Fibroblast of lung (primary cell): ENCODE measurements at regions not wholly inside any gene's neighbourhood (a gene's known extent, or its start where the extent isn't known, plus 50 kb on each side); places are given as distances from the start of the nearest gene placed in this dataset.

Experiments
- DNase-seq, 2 donors: peaks; one replicate each; pipeline versions ENCODE4 v3.0.0 to v3.0.0-alpha.2; 2010; ENCODE audit warnings: low read depth in 2 of 2
- H2AFZ ChIP-seq: 2 replicates; pipeline ENCODE4 v1.5.1; 2012; ENCODE audit warnings: low read length, control low read depth, inconsistent platforms
- H3K27ac ChIP-seq: 2 replicates; pipeline ENCODE4 v1.5.1; 2011; ENCODE audit warnings: low read length, control low read depth; ENCODE audit not compliant: insufficient read depth
- H3K27me3 ChIP-seq: 2 replicates; pipeline ENCODE4 v1.5.1; 2011; ENCODE audit warnings: mild to moderate bottlenecking, low read length; ENCODE audit not compliant: control insufficient read depth, insufficient read depth
- H3K36me3 ChIP-seq: 2 replicates; pipeline ENCODE4 v1.5.1; 2011; ENCODE audit warnings: low read length; ENCODE audit not compliant: control insufficient read depth, insufficient read depth
- H3K4me1 ChIP-seq: 2 replicates; pipeline ENCODE4 v1.5.1; 2011; ENCODE audit warnings: low read length; ENCODE audit not compliant: control insufficient read depth, insufficient read depth; ENCODE audit errors: extremely low read depth
- H3K4me2 ChIP-seq: 2 replicates; pipeline ENCODE4 v1.5.1; 2011; ENCODE audit warnings: low read length, control low read depth; ENCODE audit not compliant: insufficient read depth; ENCODE audit errors: extremely low read depth
- H3K4me3 ChIP-seq, 4 experiments: fragments of 200-600 bp in 1 of 4; sonication (generic) in 1 of 4; replicated peaks in 1 of 4; 2 replicates each; pipeline ENCODE4 v1.5.1; 2011 to 2016; ENCODE audit warnings: low read length in 4 of 4, low read depth in 3 of 4, mild to moderate bottlenecking in 3 of 4, control low read depth in 2 of 4, inconsistent platforms in 1 of 4, mixed read lengths in 1 of 4; ENCODE audit not compliant: insufficient read depth in 1 of 4; ENCODE audit errors: control extremely low read depth in 1 of 4
- H3K79me2 ChIP-seq: 2 replicates; pipeline ENCODE4 v1.5.1; 2012; ENCODE audit warnings: mild to moderate bottlenecking, low read length, inconsistent platforms; ENCODE audit not compliant: control insufficient read depth, insufficient read depth
- H3K9ac ChIP-seq: 2 replicates; pipeline ENCODE4 v1.5.1; 2011; ENCODE audit warnings: mild to moderate bottlenecking, low read length, control low read depth; ENCODE audit not compliant: insufficient read depth
- H3K9me3 ChIP-seq: 2 replicates; pipeline ENCODE4 v1.5.1; 2012; ENCODE audit warnings: low read depth, low read length; ENCODE audit not compliant: control insufficient read depth, insufficient read depth
- H4K20me1 ChIP-seq: 2 replicates; pipeline ENCODE4 v1.5.1; 2011; ENCODE audit warnings: low read length; ENCODE audit not compliant: control insufficient read depth, insufficient read depth; ENCODE audit errors: extremely low read depth
- EZH2 ChIP-seq: IDR thresholded peaks from 2 replicates; pipeline ENCODE4 v1.5.1; 2012; ENCODE audit warnings: low read length, control low read depth, mild to moderate bottlenecking; ENCODE audit errors: missing control alignments
- TF ChIP-seq, protein P1 (sequence below), 2 donors: IDR thresholded peaks in 1 of 2; conservative IDR thresholded peaks in 1 of 2; 1 replicate in 1 of 2; 2 replicates in 1 of 2; pipeline ENCODE4 v1.5.1; 2011 to 2012; ENCODE audit warnings: low read length in 2 of 2, control low read depth in 1 of 2, inconsistent platforms in 1 of 2, low read depth in 1 of 2, mild to moderate bottlenecking in 1 of 2

DNA sequence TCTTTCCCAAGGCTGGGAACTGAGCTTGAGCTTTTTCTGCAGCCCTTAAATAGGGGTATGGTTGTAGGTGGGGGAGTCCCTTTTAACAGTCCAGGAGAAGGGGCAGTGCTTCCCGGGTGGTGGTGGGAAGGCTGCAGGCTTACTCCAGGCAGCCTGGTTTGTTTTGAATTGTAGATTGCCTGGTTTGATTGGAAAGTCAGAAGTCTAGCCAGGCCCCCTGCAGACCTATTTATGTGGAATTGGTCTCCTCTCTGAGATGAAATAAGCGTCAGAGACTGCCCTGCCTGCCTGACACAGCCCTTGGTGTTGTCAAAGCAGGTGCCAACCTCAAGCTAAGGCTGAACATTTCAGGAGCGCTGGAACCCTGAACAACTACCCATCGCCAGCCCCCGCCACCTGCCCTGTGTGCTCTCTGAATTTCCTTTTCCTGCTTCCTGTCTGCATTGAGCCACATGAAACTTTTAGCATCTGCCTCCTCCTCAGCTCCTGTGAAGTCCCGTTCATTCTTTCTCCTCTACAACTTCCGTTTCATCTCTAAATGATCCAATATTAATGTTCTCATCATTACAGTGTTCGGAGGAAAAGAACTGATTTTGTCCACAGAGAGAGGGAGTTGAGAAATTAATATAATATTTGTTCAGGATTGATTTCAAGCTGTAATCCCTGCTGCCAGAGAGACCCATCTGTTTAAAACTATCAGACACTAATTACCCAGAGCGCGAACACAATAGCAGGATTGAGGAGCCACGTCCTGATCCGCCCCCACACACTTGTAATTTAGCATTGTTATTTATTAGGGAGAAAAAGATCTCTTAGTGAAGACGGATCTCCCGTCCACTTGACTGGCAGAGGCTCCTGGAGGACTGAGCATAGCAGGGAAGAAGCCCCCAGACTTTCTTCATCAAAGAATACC, 136.5 kb downstream of the TRIM29 start:
- Histone ChIP-seq H3K27me3 (peaks cover 2% of the 10 kb centered on the region), H3K27ac (no peak overlapping the region), H3K4me3 (no peak overlapping the region), H3K36me3 (no peaks in the 10 kb centered on the region), H2AFZ (no peak overlapping the region), H4K20me1 (no peaks in the 10 kb centered on the region), H3K9ac (no peak overlapping the region), H3K79me2 (no peaks in the 10 kb centered on the region), H3K4me1 (no peaks in the 10 kb centered on the region), H3K9me3 (no peaks in the 10 kb centered on the region), H3K4me2 (no peak overlapping the region)
- no peak for TF ChIP-seq EZH2
- TF ChIP-seq, protein P1, sequence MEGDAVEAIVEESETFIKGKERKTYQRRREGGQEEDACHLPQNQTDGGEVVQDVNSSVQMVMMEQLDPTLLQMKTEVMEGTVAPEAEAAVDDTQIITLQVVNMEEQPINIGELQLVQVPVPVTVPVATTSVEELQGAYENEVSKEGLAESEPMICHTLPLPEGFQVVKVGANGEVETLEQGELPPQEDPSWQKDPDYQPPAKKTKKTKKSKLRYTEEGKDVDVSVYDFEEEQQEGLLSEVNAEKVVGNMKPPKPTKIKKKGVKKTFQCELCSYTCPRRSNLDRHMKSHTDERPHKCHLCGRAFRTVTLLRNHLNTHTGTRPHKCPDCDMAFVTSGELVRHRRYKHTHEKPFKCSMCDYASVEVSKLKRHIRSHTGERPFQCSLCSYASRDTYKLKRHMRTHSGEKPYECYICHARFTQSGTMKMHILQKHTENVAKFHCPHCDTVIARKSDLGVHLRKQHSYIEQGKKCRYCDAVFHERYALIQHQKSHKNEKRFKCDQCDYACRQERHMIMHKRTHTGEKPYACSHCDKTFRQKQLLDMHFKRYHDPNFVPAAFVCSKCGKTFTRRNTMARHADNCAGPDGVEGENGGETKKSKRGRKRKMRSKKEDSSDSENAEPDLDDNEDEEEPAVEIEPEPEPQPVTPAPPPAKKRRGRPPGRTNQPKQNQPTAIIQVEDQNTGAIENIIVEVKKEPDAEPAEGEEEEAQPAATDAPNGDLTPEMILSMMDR (conservative IDR thresholded peaks at IDR 0.05 in 1 of 2, IDR thresholded peaks at IDR 0.05 in 1 of 2; ENCODE audit: low read depth in 1 of 2, low read length in 2 of 2) = no peak
- DNase-seq = no peak

DNA sequence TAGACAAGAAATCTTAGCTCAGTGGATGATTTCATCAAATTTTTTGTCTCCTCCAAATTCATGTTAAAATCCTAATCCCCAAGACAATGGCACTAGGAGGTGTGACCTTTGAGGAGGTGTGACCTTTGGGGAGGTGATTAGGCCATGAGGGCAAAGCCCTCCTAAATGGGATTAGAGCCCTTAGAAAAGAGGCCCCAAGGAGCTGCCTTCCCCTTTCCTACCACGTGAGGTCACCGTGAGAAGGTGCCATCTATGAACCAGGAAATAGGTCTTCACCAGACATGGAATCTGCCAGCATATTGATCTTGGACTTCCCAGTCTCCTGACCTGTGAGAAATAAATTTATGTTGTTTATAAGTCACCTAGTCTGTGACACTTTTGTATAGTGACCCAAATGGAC, 138.7 kb downstream of the TRIM29 start:
- H3K27me3 ChIP-seq = peaks cover 2% of the 10 kb centered on the region

DNA sequence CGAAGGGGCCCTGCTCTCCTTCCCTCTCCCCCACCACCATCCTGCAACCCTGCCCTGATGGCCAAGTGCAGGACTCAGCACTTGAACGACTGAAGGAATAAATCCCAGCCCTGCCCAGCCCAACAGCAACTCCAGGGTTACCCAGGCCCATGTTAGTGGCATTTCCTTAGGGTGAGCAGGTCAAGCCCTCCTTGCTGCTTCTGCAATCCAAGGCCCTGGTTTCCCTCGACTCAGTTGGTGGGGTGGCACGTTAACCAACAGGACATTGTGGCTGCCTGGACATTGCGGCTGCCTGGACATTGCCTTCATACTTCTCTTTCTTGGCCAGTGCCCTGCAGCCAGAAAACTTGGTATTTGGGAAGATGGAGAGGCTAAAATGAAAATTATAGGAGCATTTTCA, 141.4 kb downstream of the TRIM29 start:
- TF ChIP-seq EZH2 = no peak
- TF ChIP-seq, protein P1 (conservative IDR thresholded peaks at IDR 0.05 in 1 of 2, IDR thresholded peaks at IDR 0.05 in 1 of 2; ENCODE audit: low read depth in 1 of 2, low read length in 2 of 2) = no peak
- Histone ChIP-seq H3K27ac (no peak overlapping the region), H3K4me2 (no peak overlapping the region), H3K36me3 (no peaks in the 10 kb centered on the region), H3K4me3 (no peak overlapping the region), H3K9ac (no peak overlapping the region), H3K27me3 (peaks cover 2% of the 10 kb centered on the region), H3K4me1 (no peaks in the 10 kb centered on the region), H4K20me1 (no peaks in the 10 kb centered on the region), H2AFZ (no peak overlapping the region), H3K9me3 (no peaks in the 10 kb centered on the region), H3K79me2 (no peaks in the 10 kb centered on the region)
- DNase-seq = no peak

More for the DNA sequence above, 138.7 kb downstream of the TRIM29 start:
- Histone ChIP-seq H3K27ac (no peak overlapping the region), H3K4me1 (no peaks in the 10 kb centered on the region), H3K9me3 (no peaks in the 10 kb centered on the region), H3K79me2 (no peaks in the 10 kb centered on the region), H3K9ac (no peak overlapping the region), H3K36me3 (no peaks in the 10 kb centered on the region), H3K4me3 (no peak overlapping the region), H4K20me1 (no peaks in the 10 kb centered on the region), H2AFZ (no peak overlapping the region), H3K4me2 (no peak overlapping the region)
- no peak for DNase-seq
- TF ChIP-seq EZH2 = no peak
- TF ChIP-seq, protein P1 (conservative IDR thresholded peaks at IDR 0.05 in 1 of 2, IDR thresholded peaks at IDR 0.05 in 1 of 2; ENCODE audit: low read depth in 1 of 2, low read length in 2 of 2) = no peak
